Uterus (tissue), 3 donors: ENCODE measurements at regions not wholly inside any gene's neighbourhood (a gene's known extent, or its start where the extent isn't known, plus 50 kb on each side); places are given as distances from the start of the nearest gene placed in this dataset.

ENCODE experiments used
- DNase-seq, 2 donors: peaks; one replicate each; pipeline ENCODE4 v3.0.0-alpha.2; 2019 to 2020
- H3K27ac ChIP-seq, 2 donors: fragments of 200-600 bp; sonication (generic); 1 replicate in 1 of 2; 2 replicates in 1 of 2; pipeline ENCODE4 v1.5.1; 2016 to 2018
- H3K27me3 ChIP-seq, 2 donors: fragments of 200-600 bp; sonication (generic); one replicate each; pipeline ENCODE4 v1.5.1; 2018 to 2019; ENCODE audit warnings: control low read depth in 1 of 2
- H3K36me3 ChIP-seq, 2 donors: fragments of 200-600 bp; sonication (generic); one replicate each; pipeline ENCODE4 v1.5.1; 2019; ENCODE audit warnings: control low read depth in 1 of 2
- H3K4me1 ChIP-seq, 2 donors: fragments of 200-600 bp; sonication (generic); one replicate each; pipeline ENCODE4 v1.5.1; 2018 to 2019; ENCODE audit warnings: control low read depth in 1 of 2
- H3K4me3 ChIP-seq, 2 donors: fragments of 200-600 bp; sonication (generic); 1 replicate in 1 of 2; 2 replicates in 1 of 2; pipeline ENCODE4 v1.5.1; 2018 to 2019; ENCODE audit warnings: mild to moderate bottlenecking in 1 of 2
- H3K9me3 ChIP-seq, 2 donors: fragments of 200-600 bp; sonication (generic); one replicate each; pipeline ENCODE4 v1.5.1; 2019; ENCODE audit warnings: control low read depth in 1 of 2
- POLR2A ChIP-seq, 2 donors: fragments of 450-650 bp; IDR thresholded peaks; one replicate each; pipeline ENCODE4 v1.6.1; 2016; ENCODE audit warnings: antibody characterized with exemption in 2 of 2, mild to moderate bottlenecking in 1 of 2, moderate library complexity in 1 of 2
- intact Hi-C: fragments of 100-400 bp; cut with DNase I; formaldehyde crosslinking; loops from one replicate; pipeline ENCODE4 v1.15.1; 2023; ENCODE audit warnings: low total_unique reads
- TF ChIP-seq, protein P1 (sequence below), 4 experiments: fragments of 200-600 bp in 2 of 4; fragments of 450-650 bp in 2 of 4; sonication (generic) in 2 of 4; IDR thresholded peaks; one replicate each; pipeline ENCODE4 v1.5.1; 2016 to 2019; ENCODE audit warnings: antibody characterized with exemption in 4 of 4, mild to moderate bottlenecking in 2 of 4, moderate library complexity in 1 of 4
- donor health status: DM: yes; HTN: yes; CAD: no.

DNA sequence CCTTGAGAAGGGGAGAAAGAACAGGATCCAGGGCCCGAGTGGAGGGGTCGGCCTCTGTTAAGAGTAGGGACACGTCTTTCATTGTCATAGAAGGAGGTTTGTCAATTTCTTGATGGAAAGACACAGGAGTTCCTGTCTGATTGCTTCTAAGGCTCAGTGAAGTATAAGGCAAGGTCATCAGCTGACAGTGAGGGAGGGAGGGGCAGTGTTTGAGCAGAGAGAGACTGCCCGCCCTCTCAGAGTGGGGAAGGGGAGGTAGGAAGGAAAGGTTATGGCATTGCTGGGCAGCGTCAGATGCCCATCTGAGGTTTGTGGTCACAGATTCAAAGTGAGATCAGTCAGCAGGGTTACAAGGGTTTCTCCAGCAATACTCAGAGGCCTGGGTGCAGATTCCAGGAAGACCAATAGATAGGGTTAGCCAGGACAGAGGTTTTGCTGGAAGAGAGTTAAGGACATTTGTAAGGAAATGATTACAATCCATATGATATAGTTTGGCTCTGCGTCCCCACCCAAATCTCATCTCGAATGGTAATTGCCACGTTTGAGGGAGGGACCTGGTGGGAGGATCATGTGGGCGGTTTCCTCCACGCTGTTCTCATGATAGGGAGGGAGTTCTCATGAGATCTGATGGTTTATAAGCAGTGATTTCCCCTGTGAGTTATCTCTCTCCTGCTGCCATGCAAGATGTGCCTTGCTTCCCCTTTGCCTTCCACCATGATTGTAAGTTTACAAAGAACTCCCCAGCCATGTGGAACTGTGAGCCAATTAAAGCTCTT is 127.2 kb upstream of the GJB5 start:
- H3K36me3 ChIP-seq = no peaks in the 10 kb centered on the region
- no peak overlapping the region for H3K4me3 ChIP-seq
- no peak for TF ChIP-seq POLR2A (IDR thresholded peaks at IDR 0.05)
- TF ChIP-seq, protein P1, sequence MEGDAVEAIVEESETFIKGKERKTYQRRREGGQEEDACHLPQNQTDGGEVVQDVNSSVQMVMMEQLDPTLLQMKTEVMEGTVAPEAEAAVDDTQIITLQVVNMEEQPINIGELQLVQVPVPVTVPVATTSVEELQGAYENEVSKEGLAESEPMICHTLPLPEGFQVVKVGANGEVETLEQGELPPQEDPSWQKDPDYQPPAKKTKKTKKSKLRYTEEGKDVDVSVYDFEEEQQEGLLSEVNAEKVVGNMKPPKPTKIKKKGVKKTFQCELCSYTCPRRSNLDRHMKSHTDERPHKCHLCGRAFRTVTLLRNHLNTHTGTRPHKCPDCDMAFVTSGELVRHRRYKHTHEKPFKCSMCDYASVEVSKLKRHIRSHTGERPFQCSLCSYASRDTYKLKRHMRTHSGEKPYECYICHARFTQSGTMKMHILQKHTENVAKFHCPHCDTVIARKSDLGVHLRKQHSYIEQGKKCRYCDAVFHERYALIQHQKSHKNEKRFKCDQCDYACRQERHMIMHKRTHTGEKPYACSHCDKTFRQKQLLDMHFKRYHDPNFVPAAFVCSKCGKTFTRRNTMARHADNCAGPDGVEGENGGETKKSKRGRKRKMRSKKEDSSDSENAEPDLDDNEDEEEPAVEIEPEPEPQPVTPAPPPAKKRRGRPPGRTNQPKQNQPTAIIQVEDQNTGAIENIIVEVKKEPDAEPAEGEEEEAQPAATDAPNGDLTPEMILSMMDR (IDR thresholded peaks at IDR 0.05) = no peak
- DNase-seq = no peak
- H3K27me3 ChIP-seq = no peaks in the 10 kb centered on the region
- no peaks in the 10 kb centered on the region for H3K9me3 ChIP-seq
- intact Hi-C loops = no loop called here
- no peak overlapping the region for H3K27ac ChIP-seq
- H3K4me1 ChIP-seq = no peaks in the 10 kb centered on the region

- no peaks in the 10 kb centered on the region for H3K27me3 ChIP-seq
- no peak overlapping the region for H3K27ac ChIP-seq
- intact Hi-C loops = no loop called here
- DNase-seq = no peak
- no peaks in the 10 kb centered on the region for H3K4me1 ChIP-seq
- no peaks in the 10 kb centered on the region for H3K36me3 ChIP-seq
- H3K9me3 ChIP-seq = no peaks in the 10 kb centered on the region
- H3K4me3 ChIP-seq = no peak overlapping the region
- TF ChIP-seq POLR2A (IDR thresholded peaks at IDR 0.05) = no peak
- TF ChIP-seq, protein P1 (IDR thresholded peaks at IDR 0.05) = no peak
These were observed 123.7 kb upstream of the GJB5 start for GRCh38 chr1:34631126-34631525.

DNA sequence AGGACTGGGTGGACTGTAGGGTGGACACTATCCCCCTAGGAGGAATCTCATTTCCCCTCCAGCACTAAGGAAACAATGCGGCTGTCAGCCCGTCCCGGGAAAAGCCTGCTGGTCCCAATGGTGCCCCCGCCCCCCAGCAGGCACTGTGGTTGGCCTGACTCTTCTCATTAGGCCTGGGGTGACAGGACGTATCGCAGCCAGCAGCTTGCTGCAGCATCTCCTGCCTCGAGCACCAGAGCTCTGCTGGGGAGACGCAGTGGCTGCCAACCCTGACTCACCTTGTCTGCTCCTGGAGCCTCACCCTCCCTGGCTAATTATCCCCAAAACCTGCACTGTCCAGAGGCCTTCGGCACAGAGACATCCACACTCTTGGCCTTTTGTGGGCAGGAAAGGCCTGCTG is 115.1 kb upstream of the GJB5 start:
- Histone ChIP-seq H3K9me3 (no peaks in the 10 kb centered on the region), H3K27me3 (no peaks in the 10 kb centered on the region), H3K36me3 (no peaks in the 10 kb centered on the region), H3K27ac (no peak overlapping the region), H3K4me3 (no peak overlapping the region), H3K4me1 (no peaks in the 10 kb centered on the region)
- TF ChIP-seq, protein P1 (IDR thresholded peaks at IDR 0.05) = no peak
- TF ChIP-seq POLR2A (IDR thresholded peaks at IDR 0.05) = no peak
- intact Hi-C loops = no loop called here
- no peak for DNase-seq

DNA sequence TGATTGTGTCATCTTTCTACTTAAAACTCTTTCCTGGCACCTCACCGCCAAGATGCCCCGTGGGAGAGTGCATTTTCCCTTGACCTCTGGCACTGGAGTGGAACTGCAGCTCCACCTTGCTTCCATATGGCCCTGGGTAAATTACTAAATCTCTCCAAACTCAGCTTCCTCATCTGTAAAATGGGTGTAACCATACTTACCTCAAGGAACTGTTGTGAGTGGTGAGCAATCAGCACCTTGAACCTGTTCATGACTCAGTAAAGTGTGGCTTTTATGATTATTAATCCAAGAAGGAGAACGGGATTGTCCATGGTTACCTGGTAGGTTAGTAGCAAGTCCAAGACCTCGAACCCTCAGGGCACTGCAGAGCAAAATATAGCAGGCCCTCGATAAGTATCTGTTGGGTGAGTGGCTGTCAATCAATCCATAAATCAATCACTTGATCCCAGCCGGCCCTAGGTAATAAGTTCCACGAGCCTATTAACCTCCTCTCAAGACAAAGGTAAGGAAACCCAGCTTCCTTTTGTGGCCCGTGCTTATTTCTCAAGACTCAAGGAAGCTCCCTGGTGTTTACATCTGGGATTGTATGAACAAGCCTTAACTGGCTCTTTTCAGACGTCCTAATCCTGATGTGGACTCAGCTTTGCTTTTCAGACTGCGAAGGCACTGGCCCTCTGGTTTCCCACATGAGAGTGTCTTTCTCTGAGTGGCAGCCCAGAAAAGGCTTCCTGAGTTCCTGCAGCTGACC is 114.0 kb upstream of the GJB5 start:
- Histone ChIP-seq H3K4me1 (no peaks in the 10 kb centered on the region), H3K27ac (no peak overlapping the region), H3K4me3 (no peak overlapping the region), H3K36me3 (no peaks in the 10 kb centered on the region), H3K27me3 (no peaks in the 10 kb centered on the region), H3K9me3 (no peaks in the 10 kb centered on the region)
- no peak for DNase-seq
- intact Hi-C loops = no loop called here
- no peak for TF ChIP-seq POLR2A (IDR thresholded peaks at IDR 0.05)
- TF ChIP-seq, protein P1 (IDR thresholded peaks at IDR 0.05) = no peak

- no peak for TF ChIP-seq POLR2A (IDR thresholded peaks at IDR 0.05)
- TF ChIP-seq, protein P1 (IDR thresholded peaks at IDR 0.05) = no peak
- no peaks in the 10 kb centered on the region for H3K9me3 ChIP-seq
- H3K4me3 ChIP-seq = no peak overlapping the region
- DNase-seq = no peak
- no peaks in the 10 kb centered on the region for H3K36me3 ChIP-seq
- no peaks in the 10 kb centered on the region for H3K4me1 ChIP-seq
- H3K27me3 ChIP-seq = no peaks in the 10 kb centered on the region
- intact Hi-C loops = no loop called here
- H3K27ac ChIP-seq = no peak overlapping the region
These were observed 112.2 kb upstream of the GJB5 start for GRCh38 chr1:34642679-34643078.
